ENCODE measurements at regions not wholly inside any gene's neighbourhood (a gene's known extent, or its start where the extent isn't known, plus 50 kb on each side); places are given as distances from the start of the nearest gene placed in this dataset.

DNA sequence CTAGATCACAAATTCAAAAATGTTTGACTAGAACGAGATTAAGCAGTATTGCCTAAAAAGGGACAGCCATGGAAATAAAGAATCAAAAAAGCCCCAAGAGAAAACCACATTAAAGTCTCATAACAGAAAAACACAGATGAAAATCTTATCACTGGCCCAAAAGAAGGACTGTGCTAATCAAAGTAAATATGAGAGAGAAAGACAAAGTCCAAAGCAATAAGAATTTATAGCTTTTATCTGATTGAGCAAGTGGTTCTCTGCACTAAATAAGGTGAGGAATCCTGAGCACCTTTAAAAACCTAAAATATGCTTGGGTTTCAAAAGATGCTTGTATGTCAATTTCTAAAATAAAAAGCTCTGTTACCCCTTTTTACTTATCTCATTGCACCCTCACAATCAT, 409.3 kb downstream of the GASK1B start:
- TF ChIP-seq, protein P1, sequence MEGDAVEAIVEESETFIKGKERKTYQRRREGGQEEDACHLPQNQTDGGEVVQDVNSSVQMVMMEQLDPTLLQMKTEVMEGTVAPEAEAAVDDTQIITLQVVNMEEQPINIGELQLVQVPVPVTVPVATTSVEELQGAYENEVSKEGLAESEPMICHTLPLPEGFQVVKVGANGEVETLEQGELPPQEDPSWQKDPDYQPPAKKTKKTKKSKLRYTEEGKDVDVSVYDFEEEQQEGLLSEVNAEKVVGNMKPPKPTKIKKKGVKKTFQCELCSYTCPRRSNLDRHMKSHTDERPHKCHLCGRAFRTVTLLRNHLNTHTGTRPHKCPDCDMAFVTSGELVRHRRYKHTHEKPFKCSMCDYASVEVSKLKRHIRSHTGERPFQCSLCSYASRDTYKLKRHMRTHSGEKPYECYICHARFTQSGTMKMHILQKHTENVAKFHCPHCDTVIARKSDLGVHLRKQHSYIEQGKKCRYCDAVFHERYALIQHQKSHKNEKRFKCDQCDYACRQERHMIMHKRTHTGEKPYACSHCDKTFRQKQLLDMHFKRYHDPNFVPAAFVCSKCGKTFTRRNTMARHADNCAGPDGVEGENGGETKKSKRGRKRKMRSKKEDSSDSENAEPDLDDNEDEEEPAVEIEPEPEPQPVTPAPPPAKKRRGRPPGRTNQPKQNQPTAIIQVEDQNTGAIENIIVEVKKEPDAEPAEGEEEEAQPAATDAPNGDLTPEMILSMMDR (IDR thresholded peaks at IDR 0.05) = no peak
- Histone ChIP-seq H3K4me3 (no peak overlapping the region), H3K4me1 (no peaks in the 10 kb centered on the region), H3K9me3 (peaks cover 0 to 4% of the 10 kb centered on the region in 2 donors), H3K27me3 (no peaks in the 10 kb centered on the region), H3K27ac (no peak overlapping the region), H3K36me3 (no peaks in the 10 kb centered on the region)
- no peak for ATAC-seq
- intact Hi-C loops (cut with DNase I) = no loop called here
- DNase-seq = no peak

DNA sequence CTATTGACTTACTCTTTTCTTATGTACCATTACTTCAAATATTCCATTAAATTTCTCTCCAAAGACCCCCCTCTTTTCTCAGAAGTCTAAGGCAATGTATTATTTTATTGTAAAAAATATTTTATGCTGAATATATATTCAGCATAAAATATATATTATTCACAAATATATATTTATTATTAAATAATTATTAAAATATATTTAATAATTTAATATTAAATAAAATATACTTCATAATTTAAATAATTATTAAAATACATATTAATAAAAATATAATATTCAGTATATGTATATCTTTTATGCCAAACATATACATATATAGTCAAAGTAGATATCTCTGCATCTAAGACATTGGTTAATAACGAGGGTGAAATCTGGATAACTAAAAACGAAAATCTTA, 418.4 kb downstream of the GASK1B start:
- Histone ChIP-seq H3K36me3 (no peaks in the 10 kb centered on the region), H3K9me3 (peaks cover 0 to 11% of the 10 kb centered on the region in 2 donors), H3K4me3 (no peak overlapping the region), H3K27ac (no peak overlapping the region), H3K4me1 (no peaks in the 10 kb centered on the region), H3K27me3 (no peaks in the 10 kb centered on the region)
- intact Hi-C loops (cut with DNase I) = no loop called here
- ATAC-seq = no peak
- no peak for DNase-seq
- TF ChIP-seq, protein P1 (IDR thresholded peaks at IDR 0.05) = no peak

DNA sequence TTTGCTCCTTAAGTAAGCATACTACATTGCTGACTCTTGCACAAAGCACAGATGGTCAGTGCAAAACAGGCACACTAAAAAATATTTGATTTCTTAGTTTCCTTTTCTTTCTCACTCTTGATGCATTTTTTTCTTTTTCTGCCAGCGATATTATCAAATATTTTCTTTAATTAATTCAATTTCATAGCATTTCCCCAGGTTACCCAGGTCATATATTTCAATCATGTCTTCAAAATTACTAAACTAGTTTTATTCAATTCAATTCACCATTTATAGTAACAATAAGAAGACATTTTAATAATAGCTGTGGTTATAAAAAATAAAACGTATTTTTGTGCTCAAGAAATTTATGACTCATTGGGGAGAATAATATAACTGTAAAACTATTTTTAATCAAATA, 421.2 kb downstream of the GASK1B start:
- intact Hi-C loops (cut with DNase I) = no loop called here

DNA sequence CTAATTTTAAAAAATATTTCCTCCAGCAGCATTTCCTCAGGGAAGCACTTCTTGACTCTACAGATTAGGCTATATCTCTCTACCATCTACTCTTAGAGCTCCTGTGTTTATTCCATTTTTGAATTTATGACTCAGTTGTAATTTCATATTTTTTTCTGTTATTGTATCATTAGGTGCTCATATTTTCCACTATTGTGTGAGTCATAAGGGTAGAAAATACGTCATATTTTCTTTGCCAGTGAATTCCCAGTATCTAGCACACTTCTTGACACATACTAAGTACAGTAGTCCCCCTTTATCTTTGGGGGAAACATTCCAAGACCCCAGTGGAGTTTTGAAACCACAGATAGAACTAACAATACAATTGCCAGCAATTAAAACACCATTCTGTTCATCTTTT, 431.2 kb downstream of the GASK1B start:
- intact Hi-C loops (cut with DNase I) = no loop called here
- no peak for ATAC-seq
- TF ChIP-seq, protein P1 (IDR thresholded peaks at IDR 0.05) = no peak
- no peak for DNase-seq
- no peaks in the 10 kb centered on the region for H3K27me3 ChIP-seq
- H3K4me1 ChIP-seq = no peaks in the 10 kb centered on the region
- H3K4me3 ChIP-seq = no peak overlapping the region
- peaks cover 0 to 2% of the 10 kb centered on the region in 2 donors for H3K9me3 ChIP-seq
- no peak overlapping the region for H3K27ac ChIP-seq
- no peaks in the 10 kb centered on the region for H3K36me3 ChIP-seq

More for the DNA sequence above, 421.2 kb downstream of the GASK1B start:
- H3K27me3 ChIP-seq = no peaks in the 10 kb centered on the region
- H3K27ac ChIP-seq = no peak overlapping the region
- H3K4me3 ChIP-seq = no peak overlapping the region
- TF ChIP-seq, protein P1 (IDR thresholded peaks at IDR 0.05) = no peak
- ATAC-seq (no peak), DNase-seq (no peak)
- H3K9me3 ChIP-seq = peaks cover 0 to 11% of the 10 kb centered on the region in 2 donors
- H3K36me3 ChIP-seq = no peaks in the 10 kb centered on the region
- no peaks in the 10 kb centered on the region for H3K4me1 ChIP-seq

DNA sequence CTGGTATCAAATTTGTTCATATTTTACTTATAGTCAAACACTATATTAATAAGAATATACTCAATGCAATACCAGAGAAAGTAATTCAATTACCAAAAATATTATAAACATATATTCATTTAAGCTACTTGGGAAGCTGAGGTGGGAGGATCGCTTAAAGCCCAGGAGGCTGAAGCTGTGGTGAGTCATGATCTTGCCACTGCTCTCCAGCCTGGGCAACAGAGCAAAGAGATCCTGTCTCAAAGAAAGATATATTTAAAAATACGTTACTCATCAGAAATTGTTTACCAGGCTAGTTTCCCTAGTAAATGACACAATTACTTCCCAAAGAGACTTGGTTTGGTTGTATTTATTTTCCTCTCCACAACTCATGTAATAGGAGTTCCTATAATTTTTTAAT, 433.6 kb downstream of the GASK1B start:
- no peaks in the 10 kb centered on the region for H3K4me1 ChIP-seq
- ATAC-seq (no peak), DNase-seq (no peak)
- H3K9me3 ChIP-seq = peaks cover 0 to 2% of the 10 kb centered on the region in 2 donors
- H3K27me3 ChIP-seq = no peaks in the 10 kb centered on the region
- TF ChIP-seq, protein P1 (IDR thresholded peaks at IDR 0.05) = no peak
- intact Hi-C loops (cut with DNase I) = no loop called here
- no peaks in the 10 kb centered on the region for H3K36me3 ChIP-seq
- H3K4me3 ChIP-seq = no peak overlapping the region
- H3K27ac ChIP-seq = no peak overlapping the region
